ENCODE measurements at regions not wholly inside any gene's neighbourhood (a gene's known extent, or its start where the extent isn't known, plus 50 kb on each side); places are given as distances from the start of the nearest gene placed in this dataset.
A peak's percentile ranks its signal among the peaks of the same experiment; 100 is the strongest.

DNA sequence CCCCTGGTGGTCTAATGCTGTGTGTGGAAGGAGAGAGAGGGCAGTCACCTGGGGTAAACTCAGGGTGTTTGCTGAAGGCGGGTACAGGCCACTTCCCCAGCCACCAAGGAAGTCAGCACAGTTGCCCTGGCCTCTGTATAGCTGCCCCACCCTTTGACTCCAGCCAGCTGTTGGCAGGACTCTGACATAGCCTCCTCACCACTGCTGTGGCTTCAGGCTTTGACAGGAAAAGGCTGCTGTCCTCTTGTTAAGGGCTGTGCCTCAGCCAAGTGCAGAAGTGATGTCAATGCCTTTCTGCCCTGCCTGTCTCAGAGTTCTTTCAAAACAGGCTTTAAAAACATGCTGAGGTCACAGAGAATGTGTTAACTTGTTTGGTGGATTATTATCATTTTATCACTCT, 487.2 kb upstream of the KLF4 start:
- TF ChIP-seq POLR2A (IDR thresholded peaks at IDR 0.05), result peak in 2 of 4 donors; percentile 26 to 28
- TF ChIP-seq, protein P1, sequence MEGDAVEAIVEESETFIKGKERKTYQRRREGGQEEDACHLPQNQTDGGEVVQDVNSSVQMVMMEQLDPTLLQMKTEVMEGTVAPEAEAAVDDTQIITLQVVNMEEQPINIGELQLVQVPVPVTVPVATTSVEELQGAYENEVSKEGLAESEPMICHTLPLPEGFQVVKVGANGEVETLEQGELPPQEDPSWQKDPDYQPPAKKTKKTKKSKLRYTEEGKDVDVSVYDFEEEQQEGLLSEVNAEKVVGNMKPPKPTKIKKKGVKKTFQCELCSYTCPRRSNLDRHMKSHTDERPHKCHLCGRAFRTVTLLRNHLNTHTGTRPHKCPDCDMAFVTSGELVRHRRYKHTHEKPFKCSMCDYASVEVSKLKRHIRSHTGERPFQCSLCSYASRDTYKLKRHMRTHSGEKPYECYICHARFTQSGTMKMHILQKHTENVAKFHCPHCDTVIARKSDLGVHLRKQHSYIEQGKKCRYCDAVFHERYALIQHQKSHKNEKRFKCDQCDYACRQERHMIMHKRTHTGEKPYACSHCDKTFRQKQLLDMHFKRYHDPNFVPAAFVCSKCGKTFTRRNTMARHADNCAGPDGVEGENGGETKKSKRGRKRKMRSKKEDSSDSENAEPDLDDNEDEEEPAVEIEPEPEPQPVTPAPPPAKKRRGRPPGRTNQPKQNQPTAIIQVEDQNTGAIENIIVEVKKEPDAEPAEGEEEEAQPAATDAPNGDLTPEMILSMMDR (IDR thresholded peaks at IDR 0.05), result no peak
- TF ChIP-seq EP300 (IDR thresholded peaks at IDR 0.05), result peak in 1 of 4 donors; percentile 58
- peak; percentile 81 to 88 for TF ChIP-seq POLR2AphosphoS5 (IDR thresholded peaks at IDR 0.05)
